ENCODE measurements at regions not wholly inside any gene's neighbourhood (a gene's known extent, or its start where the extent isn't known, plus 50 kb on each side); places are given as distances from the start of the nearest gene placed in this dataset.

DNA sequence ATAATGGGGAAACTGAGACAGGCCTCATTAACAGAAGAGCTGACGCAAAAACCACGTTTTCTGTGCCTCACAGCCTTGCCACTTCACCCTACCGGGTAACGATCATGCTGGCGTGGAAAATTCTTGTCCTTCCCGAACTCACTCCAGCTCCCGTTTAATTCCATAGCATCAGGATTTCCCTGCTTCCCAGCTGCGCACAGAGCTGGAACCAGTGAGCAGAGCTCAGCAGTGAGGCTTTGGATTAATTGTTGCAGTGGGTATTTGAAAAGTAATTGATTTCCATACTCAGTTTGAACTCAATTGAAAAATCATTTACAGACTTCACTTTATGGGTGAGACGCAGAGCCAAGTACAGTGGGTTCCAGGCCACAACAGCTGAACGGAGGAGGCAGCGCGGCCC, 199.0 kb upstream of the ADAMTS16 start:
- TF ChIP-seq, protein P1, sequence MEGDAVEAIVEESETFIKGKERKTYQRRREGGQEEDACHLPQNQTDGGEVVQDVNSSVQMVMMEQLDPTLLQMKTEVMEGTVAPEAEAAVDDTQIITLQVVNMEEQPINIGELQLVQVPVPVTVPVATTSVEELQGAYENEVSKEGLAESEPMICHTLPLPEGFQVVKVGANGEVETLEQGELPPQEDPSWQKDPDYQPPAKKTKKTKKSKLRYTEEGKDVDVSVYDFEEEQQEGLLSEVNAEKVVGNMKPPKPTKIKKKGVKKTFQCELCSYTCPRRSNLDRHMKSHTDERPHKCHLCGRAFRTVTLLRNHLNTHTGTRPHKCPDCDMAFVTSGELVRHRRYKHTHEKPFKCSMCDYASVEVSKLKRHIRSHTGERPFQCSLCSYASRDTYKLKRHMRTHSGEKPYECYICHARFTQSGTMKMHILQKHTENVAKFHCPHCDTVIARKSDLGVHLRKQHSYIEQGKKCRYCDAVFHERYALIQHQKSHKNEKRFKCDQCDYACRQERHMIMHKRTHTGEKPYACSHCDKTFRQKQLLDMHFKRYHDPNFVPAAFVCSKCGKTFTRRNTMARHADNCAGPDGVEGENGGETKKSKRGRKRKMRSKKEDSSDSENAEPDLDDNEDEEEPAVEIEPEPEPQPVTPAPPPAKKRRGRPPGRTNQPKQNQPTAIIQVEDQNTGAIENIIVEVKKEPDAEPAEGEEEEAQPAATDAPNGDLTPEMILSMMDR (IDR thresholded peaks at IDR 0.05) = no peak
- TF ChIP-seq EZH2 (IDR thresholded peaks at IDR 0.05; ENCODE audit: borderline replicate concordance, insufficient read depth, low read depth, low read length, poor library complexity, severe bottlenecking) = no peak
- Histone ChIP-seq H3K27me3 (replicated peaks in 1 of 4; ENCODE audit: control extremely low read depth in 1 of 4, control insufficient read depth in 3 of 4, insufficient read depth in 4 of 4, low read length in 3 of 4) (no peaks in the 10 kb centered on the region), H3K9ac (ENCODE audit: low read length) (no peak overlapping the region), H3K4me1 (ENCODE audit: control insufficient read depth in 2 of 2, insufficient read depth in 2 of 2, low read length in 2 of 2) (no peaks in the 10 kb centered on the region), H3K4me2 (replicated peaks; ENCODE audit: low read depth, low read length, poor library complexity, severe bottlenecking) (no peak overlapping the region), H3K27ac (ENCODE audit: low read length in 2 of 2) (no peak overlapping the region), H3K79me2 (ENCODE audit: control insufficient read depth, insufficient read depth, low read length) (no peaks in the 10 kb centered on the region), H3K36me3 (replicated peaks in 1 of 2; ENCODE audit: control extremely low read depth in 1 of 2, control insufficient read depth in 1 of 2, extremely low read depth in 1 of 2, insufficient read depth in 2 of 2, low read length in 1 of 2) (no peaks in the 10 kb centered on the region), H3K9me3 (ENCODE audit: control extremely low read depth in 1 of 3, control insufficient read depth in 2 of 3, insufficient read depth in 1 of 3, low read length in 2 of 3) (peaks cover 0 to 5% (median 0%) of the 10 kb centered on the region in 3 donors), H3K4me3 (ENCODE audit: control extremely low read depth in 1 of 5, extremely low read depth in 1 of 5, insufficient read depth in 1 of 5, low read depth in 2 of 5, low read length in 4 of 5) (no peak overlapping the region), H4K20me1 (ENCODE audit: control insufficient read depth, insufficient read depth, low read length, poor library complexity, severe bottlenecking) (no peaks in the 10 kb centered on the region), H2AFZ (ENCODE audit: insufficient read depth, low read depth, low read length, poor library complexity, severe bottlenecking) (no peak overlapping the region)
- intact Hi-C loops (cut with micrococcal nuclease) = no loop called here
- POLR2A ChIA-PET = no interaction called here
- Mint-ChIP-seq H3K9me3 (ENCODE audit: insufficient read depth) (no peaks in the 10 kb centered on the region), H3K27me3 (no peaks in the 10 kb centered on the region), H3K27ac (no peak overlapping the region), H3K4me1 (no peaks in the 10 kb centered on the region), H3K4me3 (no peak overlapping the region)
- DNase-seq = no peak
- no peak for ATAC-seq (ENCODE audit: low read depth)
- 78% methylated on average over 7 of the region's 12 CpGs for WGBS (ENCODE audit: insufficient coverage)
- CTCF ChIA-PET = no interaction called here

DNA sequence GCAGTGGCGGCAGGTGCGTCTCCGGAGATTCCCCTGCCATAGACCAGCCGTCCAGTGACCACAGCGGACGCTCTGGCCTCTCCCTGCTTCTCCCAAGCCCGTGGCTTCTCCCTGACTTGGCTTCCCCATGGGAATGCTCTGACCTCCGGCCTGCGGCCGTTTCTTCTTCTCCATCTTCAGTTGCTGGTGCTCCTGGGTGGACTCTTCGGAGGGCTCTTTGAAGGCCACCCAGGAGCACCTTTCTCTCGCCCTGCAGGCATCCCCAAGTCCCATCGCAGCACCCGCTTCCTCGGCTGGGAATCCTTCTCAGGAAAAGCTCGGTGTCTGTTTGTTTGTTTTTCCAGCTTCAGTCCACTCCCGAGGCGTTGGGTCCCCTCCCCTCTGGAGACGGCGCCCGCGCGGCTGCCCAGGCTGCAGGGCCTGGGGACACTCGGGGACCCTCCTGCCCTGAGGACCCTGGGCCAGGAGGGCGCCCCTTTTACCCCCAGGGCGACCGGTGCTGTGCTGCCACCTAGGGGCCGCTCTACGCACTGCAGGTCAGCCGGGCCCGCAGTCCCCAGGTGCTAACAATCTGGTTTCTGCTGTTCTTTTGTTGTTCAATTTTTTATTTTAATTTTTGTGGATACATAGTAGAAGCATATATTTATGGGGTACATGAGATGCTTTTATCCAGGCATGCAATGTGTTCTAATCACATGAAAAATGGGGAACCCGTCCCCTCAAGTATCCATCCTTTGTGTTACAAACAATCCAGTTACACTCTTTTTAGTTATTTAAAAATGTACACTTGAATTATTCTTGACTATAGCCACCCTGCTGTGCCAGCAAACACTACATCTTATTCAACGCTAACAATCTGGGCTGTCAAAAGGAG, 197.9 kb upstream of the ADAMTS16 start:
- intact Hi-C loops (cut with micrococcal nuclease) = no loop called here
- H3K9me3 Mint-ChIP-seq (ENCODE audit: insufficient read depth) = no peaks in the 10 kb centered on the region
- POLR2A ChIA-PET = no interaction called here
- Histone ChIP-seq H3K9ac (ENCODE audit: low read length) (no peak overlapping the region), H3K4me1 (ENCODE audit: control insufficient read depth in 2 of 2, insufficient read depth in 2 of 2, low read length in 2 of 2) (no peaks in the 10 kb centered on the region), H4K20me1 (ENCODE audit: control insufficient read depth, insufficient read depth, low read length, poor library complexity, severe bottlenecking) (no peaks in the 10 kb centered on the region), H3K27me3 (replicated peaks in 1 of 4; ENCODE audit: control extremely low read depth in 1 of 4, control insufficient read depth in 3 of 4, insufficient read depth in 4 of 4, low read length in 3 of 4) (no peaks in the 10 kb centered on the region), H3K79me2 (ENCODE audit: control insufficient read depth, insufficient read depth, low read length) (no peaks in the 10 kb centered on the region), H3K4me3 (ENCODE audit: control extremely low read depth in 1 of 5, extremely low read depth in 1 of 5, insufficient read depth in 1 of 5, low read depth in 2 of 5, low read length in 4 of 5) (no peak overlapping the region), H2AFZ (ENCODE audit: insufficient read depth, low read depth, low read length, poor library complexity, severe bottlenecking) (no peak overlapping the region), H3K9me3 (ENCODE audit: control extremely low read depth in 1 of 3, control insufficient read depth in 2 of 3, insufficient read depth in 1 of 3, low read length in 2 of 3) (peaks cover 0 to 3% (median 0%) of the 10 kb centered on the region in 3 donors), H3K36me3 (replicated peaks in 1 of 2; ENCODE audit: control extremely low read depth in 1 of 2, control insufficient read depth in 1 of 2, extremely low read depth in 1 of 2, insufficient read depth in 2 of 2, low read length in 1 of 2) (no peaks in the 10 kb centered on the region), H3K4me2 (replicated peaks; ENCODE audit: low read depth, low read length, poor library complexity, severe bottlenecking) (no peak overlapping the region), H3K27ac (ENCODE audit: low read length in 2 of 2) (no peak overlapping the region)
- H3K27me3 Mint-ChIP-seq = no peaks in the 10 kb centered on the region
- no peak for DNase-seq
- CTCF ChIA-PET = no interaction called here
- no peaks in the 10 kb centered on the region for H3K4me1 Mint-ChIP-seq
- H3K27ac Mint-ChIP-seq = no peak overlapping the region
- no peak overlapping the region for H3K4me3 Mint-ChIP-seq
- ATAC-seq (ENCODE audit: low read depth) = peak; percentile 33
- WGBS (ENCODE audit: insufficient coverage) = 52% methylated on average over 28 of the region's 33 CpGs
- TF ChIP-seq, protein P1 (IDR thresholded peaks at IDR 0.05) = peak; percentile 76
- TF ChIP-seq EZH2 (IDR thresholded peaks at IDR 0.05; ENCODE audit: borderline replicate concordance, insufficient read depth, low read depth, low read length, poor library complexity, severe bottlenecking) = no peak
